ENCODE measurements at regions not wholly inside any gene's neighbourhood (a gene's known extent, or its start where the extent isn't known, plus 50 kb on each side); places are given as distances from the start of the nearest gene placed in this dataset.

DNA sequence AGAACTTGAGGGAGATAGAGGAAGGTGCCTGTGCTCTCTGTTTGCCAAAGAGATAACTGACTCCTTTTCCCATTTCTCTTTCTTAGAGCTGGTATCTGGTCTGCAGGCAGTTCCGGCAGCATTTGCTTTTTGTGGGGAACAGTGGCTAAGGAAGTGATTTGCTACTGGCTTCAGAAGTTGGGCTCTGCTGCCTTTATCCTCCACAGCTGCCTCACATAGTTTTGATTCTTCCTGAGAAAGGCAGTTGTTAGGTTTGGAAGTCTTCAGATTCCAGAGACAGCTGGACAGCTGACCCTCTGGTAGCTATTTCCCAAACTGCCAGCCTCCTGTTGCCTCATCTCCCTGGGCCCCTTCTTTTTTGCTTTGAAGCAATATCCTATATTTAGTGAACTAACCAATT, 62.6 kb upstream of the MACF1 start:
- intact Hi-C loops (cut with micrococcal nuclease; ENCODE audit: unreplicated experiment) = no loop called here
- no peak overlapping the region for H3K4me2 ChIP-seq (ENCODE audit: control insufficient read depth, insufficient read depth)
- ChIA-PET CTCF (interaction anchor here (0.6 to 2.0 kb wide), 7 partner anchors 16 to 835 kb away, joined by 3 to 18 read pairs (median 3); no protein-coding TSS in a partner anchor), RAD21 (ENCODE audit: unreplicated experiment) (interaction anchor here (1.1 to 1.5 kb wide), 2 partner anchors 9 to 43 kb away, joined by 3 read pairs; no protein-coding TSS in a partner anchor), POLR2A (interaction anchor here (0.6 kb wide), 1 partner anchor 32 kb away, joined by 7 read pairs; no protein-coding TSS in a partner anchor), SMC1A (ENCODE audit: uncharacterized antibody, unreplicated experiment) (interaction anchor here (1.2 to 2.4 kb wide), 4 partner anchors 12 to 50 kb away, joined by 3 to 11 read pairs (median 5); no protein-coding TSS in a partner anchor)
- ATAC-seq = no peak
- no peak for TF ChIP-seq ZSCAN29 (IDR thresholded peaks at IDR 0.05)
- TF ChIP-seq CBX3 (IDR thresholded peaks at IDR 0.05; ENCODE audit: borderline replicate concordance, low read depth) = no peak
- no peak for TF ChIP-seq SMAD1 (IDR thresholded peaks at IDR 0.05; ENCODE audit: low read depth, partially characterized antibody)
- no peak for TF ChIP-seq CBX5 (IDR thresholded peaks at IDR 0.05; ENCODE audit: low read depth)
- TF ChIP-seq STAT1 (conservative IDR thresholded peaks at IDR 0.05) = no peak
- TF ChIP-seq, protein P1, sequence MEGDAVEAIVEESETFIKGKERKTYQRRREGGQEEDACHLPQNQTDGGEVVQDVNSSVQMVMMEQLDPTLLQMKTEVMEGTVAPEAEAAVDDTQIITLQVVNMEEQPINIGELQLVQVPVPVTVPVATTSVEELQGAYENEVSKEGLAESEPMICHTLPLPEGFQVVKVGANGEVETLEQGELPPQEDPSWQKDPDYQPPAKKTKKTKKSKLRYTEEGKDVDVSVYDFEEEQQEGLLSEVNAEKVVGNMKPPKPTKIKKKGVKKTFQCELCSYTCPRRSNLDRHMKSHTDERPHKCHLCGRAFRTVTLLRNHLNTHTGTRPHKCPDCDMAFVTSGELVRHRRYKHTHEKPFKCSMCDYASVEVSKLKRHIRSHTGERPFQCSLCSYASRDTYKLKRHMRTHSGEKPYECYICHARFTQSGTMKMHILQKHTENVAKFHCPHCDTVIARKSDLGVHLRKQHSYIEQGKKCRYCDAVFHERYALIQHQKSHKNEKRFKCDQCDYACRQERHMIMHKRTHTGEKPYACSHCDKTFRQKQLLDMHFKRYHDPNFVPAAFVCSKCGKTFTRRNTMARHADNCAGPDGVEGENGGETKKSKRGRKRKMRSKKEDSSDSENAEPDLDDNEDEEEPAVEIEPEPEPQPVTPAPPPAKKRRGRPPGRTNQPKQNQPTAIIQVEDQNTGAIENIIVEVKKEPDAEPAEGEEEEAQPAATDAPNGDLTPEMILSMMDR (IDR thresholded peaks at IDR 0.05 in 2 of 3, conservative IDR thresholded peaks at IDR 0.05 in 1 of 3; ENCODE audit: control insufficient read depth in 2 of 3, extremely low read depth in 1 of 3, insufficient read depth in 1 of 3, low read depth in 3 of 3, low read length in 3 of 3) = no peak
- TF ChIP-seq, protein P2, sequence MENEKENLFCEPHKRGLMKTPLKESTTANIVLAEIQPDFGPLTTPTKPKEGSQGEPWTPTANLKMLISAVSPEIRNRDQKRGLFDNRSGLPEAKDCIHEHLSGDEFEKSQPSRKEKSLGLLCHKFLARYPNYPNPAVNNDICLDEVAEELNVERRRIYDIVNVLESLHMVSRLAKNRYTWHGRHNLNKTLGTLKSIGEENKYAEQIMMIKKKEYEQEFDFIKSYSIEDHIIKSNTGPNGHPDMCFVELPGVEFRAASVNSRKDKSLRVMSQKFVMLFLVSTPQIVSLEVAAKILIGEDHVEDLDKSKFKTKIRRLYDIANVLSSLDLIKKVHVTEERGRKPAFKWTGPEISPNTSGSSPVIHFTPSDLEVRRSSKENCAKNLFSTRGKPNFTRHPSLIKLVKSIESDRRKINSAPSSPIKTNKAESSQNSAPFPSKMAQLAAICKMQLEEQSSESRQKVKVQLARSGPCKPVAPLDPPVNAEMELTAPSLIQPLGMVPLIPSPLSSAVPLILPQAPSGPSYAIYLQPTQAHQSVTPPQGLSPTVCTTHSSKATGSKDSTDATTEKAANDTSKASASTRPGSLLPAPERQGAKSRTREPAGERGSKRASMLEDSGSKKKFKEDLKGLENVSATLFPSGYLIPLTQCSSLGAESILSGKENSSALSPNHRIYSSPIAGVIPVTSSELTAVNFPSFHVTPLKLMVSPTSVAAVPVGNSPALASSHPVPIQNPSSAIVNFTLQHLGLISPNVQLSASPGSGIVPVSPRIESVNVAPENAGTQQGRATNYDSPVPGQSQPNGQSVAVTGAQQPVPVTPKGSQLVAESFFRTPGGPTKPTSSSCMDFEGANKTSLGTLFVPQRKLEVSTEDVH (IDR thresholded peaks at IDR 0.05; ENCODE audit: low read depth, partially characterized antibody) = no peak
- TF ChIP-seq ZNF207 (IDR thresholded peaks at IDR 0.05; ENCODE audit: borderline replicate concordance) = no peak
- TF ChIP-seq MEF2B (IDR thresholded peaks at IDR 0.05; ENCODE audit: partially characterized antibody, poor library complexity, severe bottlenecking) = no peak
- no peak for TF ChIP-seq IRF3 (IDR thresholded peaks at IDR 0.05)
- TF ChIP-seq WRNIP1 (IDR thresholded peaks at IDR 0.05; ENCODE audit: borderline replicate concordance, low read depth, low read length) = no peak
- no peak for TF ChIP-seq ZBTB40 (IDR thresholded peaks at IDR 0.05; ENCODE audit: borderline replicate concordance)
- TF ChIP-seq CBFB (IDR thresholded peaks at IDR 0.05; ENCODE audit: low read depth) = no peak
- no peak for TF ChIP-seq HCFC1 (IDR thresholded peaks at IDR 0.05; ENCODE audit: low read length)
- TF ChIP-seq HDAC2 (IDR thresholded peaks at IDR 0.05) = no peak
- H3K4me1 ChIP-seq (ENCODE audit: control insufficient read depth, insufficient read depth, low read length) = no peaks in the 10 kb centered on the region
- H3K9ac ChIP-seq (ENCODE audit: control insufficient read depth, insufficient read depth, low read length) = no peak overlapping the region
- no peak for DNase-seq (ENCODE audit: low read depth, low spot score)
- in situ Hi-C loops (cut with MboI) = no loop called here
- H3K27ac ChIP-seq (ENCODE audit: control insufficient read depth, insufficient read depth) = no peak overlapping the region
- 100% methylated on average over 1 of the region's 1 CpG for WGBS (ENCODE audit: insufficient coverage, insufficient replicate concordance, low lambda C conversion rate, missing lambda C conversion rate)
- no peaks in the 10 kb centered on the region for H3K9me3 ChIP-seq (replicated peaks; ENCODE audit: control insufficient read depth, insufficient read depth, low read length)
- H4K20me1 ChIP-seq (ENCODE audit: control insufficient read depth, insufficient read depth) = no peaks in the 10 kb centered on the region
- no peak for FAIRE-seq
- H3K27me3 ChIP-seq (replicated peaks in 1 of 2; ENCODE audit: control insufficient read depth in 2 of 2, insufficient read depth in 2 of 2, low read length in 1 of 2) = no peaks in the 10 kb centered on the region
- no peak overlapping the region for H3K4me3 ChIP-seq
- H2AFZ ChIP-seq (ENCODE audit: control insufficient read depth, low read depth, low read length) = no peak overlapping the region
- H3K36me3 ChIP-seq (ENCODE audit: control insufficient read depth in 2 of 2, insufficient read depth in 2 of 2, low read length in 1 of 2) = no peaks in the 10 kb centered on the region
- BruUV-seq (replicated peaks) = no TSS peak
- peaks cover 2% of the 10 kb centered on the region for H3K79me2 ChIP-seq (ENCODE audit: control insufficient read depth, insufficient read depth, low read length)

All from GM12878 (cell line).